Epithelial cell of proximal tubule (primary cell): ENCODE measurements at regions not wholly inside any gene's neighbourhood (a gene's known extent, or its start where the extent isn't known, plus 50 kb on each side); places are given as distances from the start of the nearest gene placed in this dataset.

Source experiments
- DNase-seq: peaks from one replicate; pipeline ENCODE4 v3.0.0-alpha.2; 2011; ENCODE audit warnings: low read depth
- H3K4me3 ChIP-seq: 2 replicates; pipeline ENCODE4 v1.5.1; 2011; ENCODE audit warnings: low read depth, mild to moderate bottlenecking, low read length
- CTCF ChIP-seq: conservative IDR thresholded peaks from 2 replicates; pipeline ENCODE4 v1.5.1; 2012; ENCODE audit warnings: low read depth, mild to moderate bottlenecking, low read length

- TF ChIP-seq CTCF: no peak
- H3K4me3 ChIP-seq: no peak overlapping the region
- DNase-seq: no peak
Measured at GRCh38 chr18:56302156-56302555, 336.2 kb downstream of the TXNL1 start.

DNA sequence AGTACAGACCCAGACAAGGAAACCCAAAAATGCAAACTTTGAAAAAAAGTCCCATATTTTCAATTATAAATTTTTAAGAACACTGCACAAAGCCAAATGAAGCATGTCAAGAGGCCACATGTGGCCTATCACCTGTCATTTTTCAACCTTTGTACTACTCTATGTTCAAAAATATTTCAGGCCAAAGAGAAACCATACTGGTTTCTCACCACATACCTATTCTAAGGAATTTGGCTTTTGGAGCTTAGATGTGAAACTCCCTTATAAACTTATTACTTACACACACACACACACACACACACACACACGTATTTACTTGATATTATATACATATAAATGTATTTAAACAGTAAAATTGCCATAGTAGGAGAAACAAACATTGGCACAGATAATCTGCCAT, 338.7 kb downstream of the TXNL1 start:
- no peak overlapping the region for H3K4me3 ChIP-seq
- TF ChIP-seq CTCF: no peak
- no peak for DNase-seq

DNA sequence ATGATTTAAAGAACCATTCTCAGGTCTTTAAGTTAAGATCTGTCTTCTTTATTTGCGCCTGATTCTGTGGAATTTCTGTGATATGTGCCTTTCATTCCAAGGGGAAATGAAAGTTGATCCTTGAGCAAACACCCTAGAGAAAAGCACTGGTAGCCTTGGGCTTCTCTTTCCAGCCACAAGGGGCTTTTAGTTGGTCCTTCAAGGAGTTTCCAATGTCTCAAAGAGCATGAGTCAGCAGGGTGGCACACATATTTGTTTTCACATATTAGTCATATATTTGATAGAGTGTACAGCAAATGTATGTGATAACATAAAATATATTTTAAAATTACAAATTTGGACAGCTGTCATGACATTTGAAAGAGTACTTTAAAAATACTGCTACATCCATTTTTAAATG, 339.5 kb downstream of the TXNL1 start:
- DNase-seq: no peak
- TF ChIP-seq CTCF: no peak
- H3K4me3 ChIP-seq: no peak overlapping the region

- no peak for TF ChIP-seq CTCF
- no peak for DNase-seq
- H3K4me3 ChIP-seq: no peak overlapping the region
Measured at GRCh38 chr18:56296381-56296780, 342.0 kb downstream of the TXNL1 start.

DNA sequence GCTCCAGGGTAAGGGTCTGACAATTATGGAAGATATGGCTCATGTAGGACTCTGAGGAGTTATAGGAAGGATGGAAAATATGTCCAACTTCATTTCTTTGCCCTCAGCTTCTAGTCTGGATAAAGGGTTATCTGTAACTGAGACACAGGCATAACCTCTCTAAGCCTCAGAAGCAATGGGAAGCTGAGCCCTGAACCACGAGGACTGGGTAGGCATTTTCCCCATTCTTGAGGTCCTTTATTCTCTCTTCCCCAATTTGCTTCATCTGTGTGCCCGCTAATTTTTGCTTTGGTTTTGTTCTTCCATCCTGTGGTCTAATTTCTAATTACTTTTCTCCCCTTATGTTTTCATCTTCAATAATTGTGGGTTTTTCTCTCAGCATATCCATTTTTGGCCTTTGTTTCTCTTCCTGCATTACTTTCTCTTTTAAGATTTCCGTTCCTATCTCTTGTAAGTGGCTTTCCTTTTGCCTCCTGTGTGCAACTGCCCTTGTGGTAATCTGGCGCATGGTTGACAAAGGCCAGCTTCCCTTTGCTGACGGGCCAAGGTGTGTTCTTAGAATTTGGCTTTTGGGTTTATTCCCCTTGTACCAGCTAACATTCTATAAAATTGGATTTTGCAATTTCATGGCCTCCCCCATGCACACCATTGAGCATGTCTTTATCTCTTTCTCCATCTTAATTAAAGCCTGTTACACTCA, 343.8 kb downstream of the TXNL1 start:
- TF ChIP-seq CTCF: no peak
- no peak for DNase-seq
- H3K4me3 ChIP-seq: no peak overlapping the region

DNA sequence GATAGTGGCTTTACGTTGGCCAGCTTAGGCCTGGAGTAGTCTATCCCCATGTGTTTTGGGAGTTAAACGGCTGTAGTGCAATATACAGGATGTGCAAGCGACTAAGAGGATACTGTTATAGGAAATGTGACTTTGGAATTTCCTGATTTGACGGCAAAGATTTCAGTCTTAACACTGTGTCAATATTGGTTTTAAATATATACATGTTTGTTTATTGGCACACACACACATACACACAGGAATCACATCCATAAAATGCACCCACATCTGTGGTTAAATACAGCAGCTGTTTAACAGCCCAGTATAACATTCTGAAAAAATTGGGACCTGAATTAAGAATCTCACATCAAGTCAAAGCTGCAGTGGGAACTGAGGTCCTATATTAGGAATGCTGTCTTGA, 347.1 kb downstream of the TXNL1 start:
- no peak overlapping the region for H3K4me3 ChIP-seq
- no peak for DNase-seq
- no peak for TF ChIP-seq CTCF

- DNase-seq: no peak
- no peak overlapping the region for H3K4me3 ChIP-seq
- TF ChIP-seq CTCF: no peak
Measured at GRCh38 chr18:56289381-56289780, 349.0 kb downstream of the TXNL1 start.
